ENCODE measurements at regions not wholly inside any gene's neighbourhood (a gene's known extent, or its start where the extent isn't known, plus 50 kb on each side); places are given as distances from the start of the nearest gene placed in this dataset.

- H3K4me1 ChIP-seq (ENCODE audit: insufficient read depth, low read length), result no peaks in the 10 kb centered on the region; the same call in 1 of the 2 replicates
- H2BK15ac ChIP-seq (ENCODE audit: low read depth, low read length), result no peak overlapping the region
- Mint-ChIP-seq H3K27ac (no peak overlapping the region), H3K9me3 (no peaks in the 10 kb centered on the region), H3K4me3 (no peak overlapping the region), H3K4me1 (peaks cover 0 to 8% of the 10 kb centered on the region in 2 experiments; a peak in 2 of 4 replicates), H3K36me3 (ENCODE audit: insufficient read depth in 1 of 3, low read depth in 3 of 3) (peaks cover 2 to 24% (median 20%) of the 10 kb centered on the region in 3 experiments; a peak in 6 of 7 replicates), H3K27me3 (ENCODE audit: low read depth) (no peaks in the 10 kb centered on the region)
- H3K4ac ChIP-seq (ENCODE audit: low read depth, low read length), result no peak overlapping the region
- no peak overlapping the region for H2BK20ac ChIP-seq (ENCODE audit: low read depth, low read length, poor library complexity, severe bottlenecking)
- H3K4me2 ChIP-seq (ENCODE audit: insufficient read depth, insufficient read length, low read length), result no peak overlapping the region
- no peak overlapping the region for H2AK5ac ChIP-seq (ENCODE audit: insufficient read length, low read length)
- H4K8ac ChIP-seq (replicated peaks; ENCODE audit: insufficient read length, low read depth, low read length), result no peak overlapping the region
- no peak overlapping the region for H2BK5ac ChIP-seq (ENCODE audit: insufficient read length, low read length)
- H4K20me1 ChIP-seq (ENCODE audit: control insufficient read depth, insufficient read depth, insufficient read length), result no peaks in the 10 kb centered on the region
- no peak overlapping the region for H3K14ac ChIP-seq (ENCODE audit: insufficient read depth, low read length)
- H3K27ac ChIP-seq (ENCODE audit: insufficient read length, low read depth, low read length), result no peak overlapping the region
- no peak overlapping the region for H3K18ac ChIP-seq (ENCODE audit: insufficient read length, low read depth, low read length)
- no peaks in the 10 kb centered on the region for H3K79me2 ChIP-seq (ENCODE audit: insufficient read depth, low read length)
- no CpG with 5 or more reads among the region's 2 CpGs for WGBS (ENCODE audit: extremely low coverage, insufficient read length, low lambda C conversion rate)
- H3T11ph ChIP-seq (ENCODE audit: low read length), result no peak overlapping the region
- H4K5ac ChIP-seq (ENCODE audit: insufficient read length, low read depth, low read length), result no peak overlapping the region
- no peaks in the 10 kb centered on the region for H3K9me3 ChIP-seq (ENCODE audit: control insufficient read depth, low read depth, low read length)
- no peak overlapping the region for H2BK120ac ChIP-seq (ENCODE audit: low read depth, low read length, poor library complexity, severe bottlenecking)
- no peaks in the 10 kb centered on the region for H3K23me2 ChIP-seq (ENCODE audit: insufficient read length, low read depth, low read length, poor library complexity, severe bottlenecking)
- no peaks in the 10 kb centered on the region for H3K79me1 ChIP-seq (ENCODE audit: insufficient read depth, low read depth, low read length, poor library complexity, severe bottlenecking)
- no peak overlapping the region for H4K91ac ChIP-seq (ENCODE audit: insufficient read length, low read depth, low read length)
- TF ChIP-seq CTCF (conservative IDR thresholded peaks at IDR 0.05), result no peak
- H3K9ac ChIP-seq (ENCODE audit: extremely low read depth, insufficient read length, low read length), result no peak overlapping the region
- H3K56ac ChIP-seq (ENCODE audit: insufficient read length, low read depth, low read length), result no peak overlapping the region
- no peaks in the 10 kb centered on the region for H3K27me3 ChIP-seq (ENCODE audit: insufficient read depth, low read length)
- no peak overlapping the region for H2BK12ac ChIP-seq (ENCODE audit: insufficient read length, low read depth, low read length)
- H3K23ac ChIP-seq (ENCODE audit: insufficient read length, low read depth, low read length), result no peak overlapping the region
- no peak overlapping the region for H2AFZ ChIP-seq (ENCODE audit: low read length)
- DNase-seq, result no peak
Observed at GRCh38 chr6:144756469-144756868, 471.3 kb downstream of the UTRN start.

All from H9 (cell line).